Activated T-helper 1 cell treated with Interleukin-2 at 50 U/mL for 16 hours (primary cell): ENCODE measurements at regions not wholly inside any gene's neighbourhood (a gene's known extent, or its start where the extent isn't known, plus 50 kb on each side); places are given as distances from the start of the nearest gene placed in this dataset.

ENCODE experiments used
- DNase-seq: peaks from one replicate; pipeline ENCODE4 v3.0.0-alpha.2; 2020; ENCODE audit warnings: low read depth

- no peak for DNase-seq
These were observed 333.6 kb upstream of the ALCAM start for GRCh38 chr3:105033081-105033480.

GRCh38 chr3:105039004-105039403 lies 327.7 kb upstream of the ALCAM start:
- no peak for DNase-seq

DNA sequence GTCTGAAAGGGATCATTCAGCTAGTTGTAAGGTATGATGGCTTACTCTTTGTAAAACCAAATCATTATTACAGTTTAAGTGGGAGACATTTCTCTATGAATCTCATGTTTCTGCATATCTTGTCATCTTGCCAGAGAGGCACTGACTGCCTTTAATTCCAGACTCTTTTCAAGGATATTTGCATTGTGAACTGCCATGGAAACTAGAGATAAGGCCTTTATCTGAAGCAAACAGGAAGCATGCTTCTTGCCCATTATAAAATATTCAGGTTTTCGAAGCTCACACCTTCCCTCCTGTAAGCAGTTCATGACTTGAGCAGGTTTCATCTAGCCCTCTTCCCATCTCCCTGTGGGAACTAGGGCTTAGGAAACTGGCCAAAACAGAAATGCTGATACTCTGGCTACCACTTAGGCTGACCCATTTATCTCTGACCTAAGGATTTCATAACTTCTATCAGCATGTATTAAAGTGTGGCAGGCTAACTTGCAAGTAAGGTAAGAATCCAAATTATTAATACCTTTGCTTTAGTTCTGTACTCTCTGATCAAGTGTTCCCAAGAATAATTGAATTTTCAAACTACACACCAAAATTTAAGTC lies 326.6 kb upstream of the ALCAM start:
- DNase-seq: no peak

- no peak for DNase-seq
These were observed 324.1 kb upstream of the ALCAM start for GRCh38 chr3:105042586-105042985.

DNA sequence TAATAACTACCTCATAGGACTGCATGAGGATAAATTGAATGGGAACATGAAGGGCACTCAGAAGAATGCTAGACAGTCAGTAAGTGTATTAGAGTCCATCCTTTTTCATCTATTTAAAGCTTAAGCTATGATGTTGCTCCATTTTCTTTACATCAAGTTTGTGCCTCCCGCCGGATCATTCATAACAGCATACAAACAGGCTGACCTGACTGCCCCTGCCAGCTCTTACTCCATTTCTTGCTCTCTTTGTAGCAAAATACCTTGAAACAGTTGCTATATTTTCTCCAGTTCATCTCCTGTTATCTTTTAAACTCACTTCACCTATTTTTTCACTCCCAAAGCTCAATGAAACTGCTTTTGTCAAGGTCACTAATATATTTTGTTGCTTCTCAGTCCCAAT lies 315.6 kb upstream of the ALCAM start:
- no peak for DNase-seq

DNA sequence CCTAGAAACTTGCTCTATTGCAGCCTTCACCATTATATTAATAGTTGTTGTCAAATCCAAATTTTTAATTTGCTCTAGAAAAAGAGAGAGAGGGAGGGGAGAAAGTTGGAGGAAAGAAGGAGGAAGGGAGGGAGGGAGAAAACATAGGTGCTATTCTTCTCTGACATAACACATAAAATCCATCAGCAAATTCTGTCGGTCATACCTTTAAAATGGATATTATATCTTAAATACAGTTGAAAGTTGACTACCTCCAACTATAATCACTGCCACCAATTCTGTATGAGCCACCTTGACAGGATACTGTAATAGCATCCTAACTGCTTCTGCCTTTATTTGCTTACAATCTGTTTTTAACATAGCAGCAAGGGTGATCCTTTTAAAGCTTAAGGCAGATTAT lies 314.7 kb upstream of the ALCAM start:
- DNase-seq: no peak

GRCh38 chr3:105062853-105063252 lies 303.9 kb upstream of the ALCAM start:
- DNase-seq: no peak

- no peak for DNase-seq
These were observed 300.5 kb upstream of the ALCAM start for GRCh38 chr3:105065895-105066839.

DNA sequence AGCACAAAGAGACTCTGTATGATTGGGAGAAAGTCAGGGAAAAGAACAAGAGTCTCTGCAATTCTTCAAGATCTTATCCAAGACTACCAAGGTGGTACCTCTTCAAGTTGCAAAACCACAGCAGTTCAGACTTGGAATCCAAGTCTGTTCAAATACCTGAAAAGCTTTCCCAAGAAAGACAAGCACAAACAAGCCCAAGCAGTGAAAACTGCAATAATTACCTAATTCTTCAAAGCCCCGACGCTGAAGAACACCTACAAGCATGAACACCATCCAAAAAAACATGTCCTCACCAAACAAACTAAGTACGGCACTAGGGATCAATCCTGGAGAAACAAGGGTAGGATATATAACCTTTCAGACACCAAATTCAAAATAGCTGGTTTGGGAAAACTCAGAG lies 299.3 kb upstream of the ALCAM start:
- no peak for DNase-seq

- no peak for DNase-seq
These were observed 289.5 kb upstream of the ALCAM start for GRCh38 chr3:105077060-105077822.

DNA sequence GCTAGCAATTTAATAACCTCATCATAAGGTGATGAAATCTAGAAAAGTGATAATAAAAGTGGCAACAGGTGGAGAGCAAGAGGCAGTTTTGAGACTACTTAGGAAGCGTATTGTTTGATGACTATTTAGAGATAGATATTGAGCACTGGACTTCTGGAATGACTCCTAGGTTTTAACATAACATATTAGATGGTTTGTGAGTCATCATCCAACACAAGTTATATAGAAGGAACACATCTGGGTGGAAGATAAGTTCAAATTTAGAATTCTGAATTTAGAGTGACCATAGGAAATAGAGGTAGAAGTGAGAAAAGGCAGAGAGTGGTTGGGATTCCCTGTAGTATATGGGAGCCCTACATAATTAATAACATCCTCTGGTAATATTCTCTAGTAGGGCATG lies 282.8 kb upstream of the ALCAM start:
- no peak for DNase-seq

- no peak for DNase-seq
These were observed 281.2 kb upstream of the ALCAM start for GRCh38 chr3:105085506-105085905.

DNA sequence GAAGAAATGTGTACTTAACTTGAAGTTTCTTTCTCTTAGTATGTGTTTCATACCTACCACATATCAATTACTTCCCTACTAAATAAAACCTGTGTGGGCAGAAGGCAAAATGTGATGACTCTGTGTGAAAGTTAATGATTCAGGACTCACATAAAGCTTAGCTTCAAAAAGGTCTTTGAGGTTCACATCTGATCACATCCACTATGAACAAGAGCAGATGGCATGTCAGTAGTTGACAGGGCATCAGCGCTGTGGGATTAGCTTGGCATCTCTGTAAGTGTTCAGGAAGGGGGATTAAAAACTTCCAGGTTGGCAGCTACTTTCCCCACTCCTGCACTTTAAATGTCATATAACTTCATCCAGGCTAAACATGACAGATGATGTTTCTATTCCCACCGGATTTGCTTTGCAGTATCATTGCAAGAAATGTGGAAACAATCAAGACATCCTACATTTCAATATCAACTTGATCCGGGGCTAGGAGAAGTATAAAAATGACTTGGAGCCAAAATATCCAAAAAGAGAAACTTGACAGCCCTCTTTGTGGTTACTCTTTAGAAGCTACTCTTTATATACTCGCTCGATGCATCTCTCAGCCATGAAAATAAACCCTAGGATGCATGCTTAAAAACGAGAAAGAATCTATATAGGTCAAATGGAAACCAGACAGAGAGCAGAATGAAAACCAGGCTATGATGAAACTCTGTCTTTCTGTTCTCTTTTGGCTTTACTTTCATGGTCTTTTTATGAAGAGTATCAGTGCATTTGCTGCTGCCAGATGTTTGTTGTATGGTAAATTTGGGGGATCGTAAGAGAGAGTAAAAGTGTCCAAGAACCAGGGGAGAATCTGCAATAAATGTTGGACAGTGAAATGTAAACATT lies 273.1 kb upstream of the ALCAM start:
- DNase-seq: no peak

GRCh38 chr3:105094588-105094987 lies 272.1 kb upstream of the ALCAM start:
- no peak for DNase-seq

DNA sequence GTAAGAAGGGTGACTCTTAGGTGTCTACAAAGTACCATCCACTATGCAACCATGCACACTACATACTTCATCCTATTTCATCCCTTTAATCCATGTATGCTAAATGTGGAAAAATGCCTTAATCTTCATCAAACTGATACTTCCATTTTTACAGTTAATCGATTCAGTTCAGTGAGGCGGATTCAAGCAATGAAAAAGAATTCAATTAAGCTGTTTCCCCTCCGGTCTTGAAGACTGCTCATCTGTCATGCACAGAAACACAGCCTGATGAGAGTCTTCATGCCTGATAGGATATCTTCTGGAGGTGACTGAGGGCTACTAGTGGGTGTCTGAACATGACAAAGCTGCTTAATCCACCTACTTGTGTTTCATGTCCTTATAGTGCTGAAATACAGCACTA lies 270.6 kb upstream of the ALCAM start:
- no peak for DNase-seq

- no peak for DNase-seq
These were observed 265.1 kb upstream of the ALCAM start for GRCh38 chr3:105101603-105102002.

- DNase-seq: no peak
These were observed 263.6 kb upstream of the ALCAM start for GRCh38 chr3:105103139-105103538.

DNA sequence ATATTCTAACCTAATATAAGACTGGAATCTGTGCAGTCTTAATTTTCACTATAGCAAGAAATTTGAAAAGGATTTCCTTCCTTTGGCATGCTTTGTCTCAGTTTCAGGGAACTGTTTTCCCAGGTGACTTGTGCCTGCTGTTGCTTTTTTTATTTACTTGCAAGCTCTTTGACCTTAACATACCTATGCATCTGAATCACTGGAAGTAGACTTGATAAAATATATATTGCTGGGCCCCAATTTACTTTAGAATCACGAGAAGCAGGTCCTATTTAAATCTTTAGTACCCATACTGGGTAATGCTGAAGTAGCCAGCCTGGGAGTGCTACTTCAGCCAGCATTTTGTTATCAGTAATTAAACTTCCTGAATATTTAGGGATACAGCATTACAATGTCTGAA lies 257.9 kb upstream of the ALCAM start:
- no peak for DNase-seq

GRCh38 chr3:105118905-105119304 lies 247.8 kb upstream of the ALCAM start:
- DNase-seq: no peak

DNA sequence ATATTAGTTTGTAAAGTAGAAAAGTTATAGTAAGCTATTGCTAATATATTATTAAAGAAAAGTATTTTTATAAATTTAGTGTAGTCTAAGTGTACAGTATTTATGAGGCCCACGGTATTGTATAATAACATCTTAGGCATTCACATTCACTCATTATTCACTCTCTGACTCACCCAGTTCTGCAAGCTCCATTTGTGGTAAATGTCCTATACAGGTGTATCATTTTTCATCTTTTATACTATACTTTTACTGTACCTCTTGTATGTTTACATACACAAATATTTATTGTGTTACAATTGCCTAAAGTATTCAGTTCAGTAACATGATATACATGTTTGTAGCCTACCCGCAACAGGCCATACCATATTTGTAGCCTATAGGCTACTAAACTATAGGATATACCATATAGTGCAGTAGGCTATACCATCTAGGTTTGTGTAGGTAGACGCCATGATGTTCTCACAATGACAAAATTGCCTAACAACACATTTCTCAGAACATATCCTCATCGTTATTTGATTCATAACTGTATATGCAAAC lies 246.8 kb upstream of the ALCAM start:
- DNase-seq: no peak

DNA sequence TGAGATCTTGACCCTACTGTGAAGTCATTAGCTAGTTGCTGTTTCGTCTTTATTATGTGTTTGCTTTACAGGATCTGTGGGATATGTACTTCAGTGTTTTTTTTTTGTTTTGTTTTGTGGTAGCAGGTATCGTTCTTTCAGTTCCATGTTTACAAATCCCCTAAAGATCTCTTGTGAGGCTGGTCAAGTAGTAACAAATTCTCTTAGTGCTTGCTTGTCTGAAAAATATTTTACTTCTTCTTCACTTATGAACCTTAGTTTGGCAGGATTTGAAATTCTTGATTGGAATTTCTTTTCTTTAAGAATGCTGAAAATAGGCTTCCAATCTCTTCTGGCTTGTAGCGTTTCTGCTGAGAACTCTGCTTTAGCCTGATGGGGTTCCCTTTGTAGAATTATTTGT lies 235.8 kb upstream of the ALCAM start:
- no peak for DNase-seq

DNA sequence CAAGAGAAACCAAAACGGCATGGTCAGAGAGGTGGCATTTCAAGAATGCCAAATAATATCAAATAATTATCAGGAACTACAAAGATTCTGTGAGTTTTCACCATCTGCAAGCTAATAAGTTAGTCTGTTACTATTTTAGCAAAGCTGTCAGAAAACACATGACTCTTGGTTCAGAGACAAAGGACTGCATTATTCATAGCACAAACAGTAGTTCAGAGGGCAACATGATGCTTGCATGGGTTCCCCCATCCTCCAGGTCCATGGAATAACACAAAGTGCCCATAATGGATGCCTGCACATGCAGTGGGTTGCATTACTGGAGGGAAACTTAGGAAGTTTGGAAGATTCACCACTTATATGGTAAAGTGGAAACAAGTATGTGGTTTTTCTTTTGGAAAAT lies 228.8 kb upstream of the ALCAM start:
- DNase-seq: no peak
